Endothelial cell of umbilical vein (primary cell): ENCODE measurements at regions not wholly inside any gene's neighbourhood (a gene's known extent, or its start where the extent isn't known, plus 50 kb on each side); places are given as distances from the start of the nearest gene placed in this dataset.

Experiments
- BruUV-seq: library from RNA; stranded (reverse); fragments of 400-500 nt; replicated peaks from 2 replicates; lab custom pipeline; 2021; lab: Mats Ljungman, UMichigan
- CTCF ChIA-PET: fragments of 300-600, 350-600 bp; sonication (Branson Sonifier 250); formaldehyde crosslinking; loops from one replicate; lab custom pipeline; 2021; ENCODE audit warnings: antibody characterized with exemption, inconsistent platforms; lab: Charles Lee
- POLR2A ChIA-PET: fragments of 300-600, 350-600 bp; sonication (Branson Sonifier 250); formaldehyde crosslinking; loops from one replicate; lab custom pipeline; 2021; ENCODE audit warnings: antibody characterized with exemption, inconsistent platforms; lab: Charles Lee
- DNase-seq: peaks from one replicate; pipeline ENCODE4 v3.0.0-alpha.2; 2011; ENCODE audit warnings: low read depth, low spot score
- FAIRE-seq: peaks from 2 replicates; lab custom pipeline; 2011; peaks lifted over from hg19 to GRCh38; lab: Jason Lieb, UNC
- H2AFZ ChIP-seq: 2 replicates; pipeline ENCODE4 v1.6.0; 2012; ENCODE audit warnings: low read depth, low read length, control low read depth, inconsistent platforms
- H3K27ac ChIP-seq: 2 replicates; pipeline ENCODE4 v1.5.1; 2011; ENCODE audit warnings: low read depth, mild to moderate bottlenecking, control low read depth, low read length, moderate library complexity; ENCODE audit not compliant: insufficient read depth
- H3K27me3 ChIP-seq, 2 experiments: 2 replicates each; pipeline versions ENCODE4 v1.6.0 to v1.6.1; 2011; ENCODE audit warnings: low read length in 2 of 2, mixed read lengths in 1 of 2; ENCODE audit not compliant: control insufficient read depth in 2 of 2, insufficient read depth in 2 of 2
- H3K36me3 ChIP-seq, 2 experiments: 2 replicates in 1 of 2; 3 replicates in 1 of 2; pipeline ENCODE4 v1.5.1; 2011; ENCODE audit warnings: low read length in 2 of 2, mild to moderate bottlenecking in 1 of 2, moderate library complexity in 1 of 2; ENCODE audit not compliant: control insufficient read depth in 2 of 2, insufficient read depth in 2 of 2; ENCODE audit errors: extremely low read depth in 1 of 2
- H3K4me1 ChIP-seq: 3 replicates; pipeline ENCODE4 v1.5.1; 2011; ENCODE audit warnings: mild to moderate bottlenecking, low read length; ENCODE audit not compliant: control insufficient read depth, insufficient read depth; ENCODE audit errors: extremely low read depth
- H3K4me2 ChIP-seq: 2 replicates; pipeline ENCODE4 v1.6.1; 2011; ENCODE audit warnings: low read length, control low read depth, mixed read lengths; ENCODE audit not compliant: insufficient read depth
- H3K4me3 ChIP-seq, 3 experiments: fragments of 200-600 bp in 1 of 3; sonication (generic), shearing (Covaris generic) in 1 of 3; replicated peaks in 1 of 3; 2 replicates each; pipeline ENCODE4 v1.5.1; 2011 to 2016; ENCODE audit warnings: control low read depth in 3 of 3, low read length in 3 of 3, mild to moderate bottlenecking in 2 of 3, inconsistent platforms in 1 of 3, low read depth in 1 of 3, moderate library complexity in 1 of 3; ENCODE audit not compliant: insufficient read depth in 1 of 3
- H3K79me2 ChIP-seq: 2 replicates; pipeline ENCODE4 v1.6.0; 2012; ENCODE audit warnings: low read length, inconsistent platforms; ENCODE audit not compliant: control insufficient read depth, insufficient read depth
- H3K9ac ChIP-seq: replicated peaks from 2 replicates; pipeline ENCODE3; 2011; ENCODE audit warnings: low read length, control low read depth; ENCODE audit not compliant: insufficient read depth; ENCODE audit errors: extremely low read depth
- H3K9me1 ChIP-seq: replicated peaks from 3 replicates; pipeline ENCODE4 v1.6.0; 2011; ENCODE audit warnings: mild to moderate bottlenecking, low read length; ENCODE audit not compliant: control insufficient read depth, insufficient read depth; ENCODE audit errors: extremely low read depth
- H3K9me3 ChIP-seq: replicated peaks from 2 replicates; pipeline ENCODE4 v1.5.1; 2012; ENCODE audit warnings: low read length, inconsistent platforms; ENCODE audit not compliant: control insufficient read depth, insufficient read depth
- H4K20me1 ChIP-seq: replicated peaks from 2 replicates; pipeline ENCODE3; 2011; ENCODE audit warnings: mild to moderate bottlenecking, low read length; ENCODE audit not compliant: control insufficient read depth, insufficient read depth; ENCODE audit errors: extremely low read depth
- CTCF ChIP-seq, 2 donors: IDR thresholded peaks; 1 replicate in 1 of 2; 2 replicates in 1 of 2; pipeline ENCODE4 v1.5.1; 2011; ENCODE audit warnings: low read length in 2 of 2, mild to moderate bottlenecking in 2 of 2, moderate library complexity in 2 of 2, control low read depth in 1 of 2, inconsistent platforms in 1 of 2, low read depth in 1 of 2; ENCODE audit not compliant: insufficient read depth in 1 of 2; ENCODE audit errors: extremely low read depth in 1 of 2
- EZH2 ChIP-seq: IDR thresholded peaks from 2 replicates; pipeline ENCODE4 v1.6.1; 2012; ENCODE audit warnings: borderline replicate concordance, low read depth, mild to moderate bottlenecking, moderate library complexity, low read length, inconsistent platforms; ENCODE audit not compliant: severe bottlenecking
- FOS ChIP-seq: IDR thresholded peaks from 2 replicates; pipeline ENCODE4 v1.6.1; 2011; ENCODE audit warnings: mild to moderate bottlenecking, low read length, moderate library complexity, borderline replicate concordance; ENCODE audit not compliant: insufficient read depth
- GATA2 ChIP-seq: IDR thresholded peaks from 2 replicates; pipeline ENCODE4 v1.7.0; 2011; ENCODE audit warnings: low read depth, mild to moderate bottlenecking, moderate library complexity, mixed read lengths, low read length; ENCODE audit not compliant: insufficient read length, insufficient read depth
- JUN ChIP-seq: IDR thresholded peaks from 2 replicates; pipeline ENCODE4 v1.6.1; 2011; ENCODE audit warnings: borderline replicate concordance, low read depth; ENCODE audit not compliant: insufficient read length, insufficient read depth
- MYC ChIP-seq: IDR thresholded peaks from one replicate; pipeline ENCODE4 v1.6.1; 2011; ENCODE audit warnings: mild to moderate bottlenecking, low read depth, low read length
- POLR2A ChIP-seq: IDR thresholded peaks from 2 replicates; pipeline ENCODE4 v1.6.1; 2012; ENCODE audit warnings: low read depth, mild to moderate bottlenecking, control low read depth, low read length
- POLR2AphosphoS5 ChIP-seq: IDR thresholded peaks from 2 replicates; pipeline ENCODE4 v1.6.1; 2012; ENCODE audit warnings: low read depth, mild to moderate bottlenecking, control low read depth, low read length, moderate library complexity; ENCODE audit not compliant: insufficient read depth
- dilution Hi-C: fragments of 300-500 bp; cut with MboI; formaldehyde crosslinking; loops from one replicate; pipeline ENCODE4 v1.15.0; 2019; ENCODE audit warnings: low sequenced_read_pairs; ENCODE audit not compliant: extremely low pct_ligation_motif_present
- intact Hi-C: fragments of 100-400 bp; cut with micrococcal nuclease; formaldehyde crosslinking; loops from one replicate; pipeline ENCODE4 v1.10.0; 2022
- TF ChIP-seq, protein P1 (sequence below): IDR thresholded peaks from 2 replicates; pipeline ENCODE4 v1.6.1; 2011; ENCODE audit not compliant: insufficient read depth, insufficient read length

GRCh38 chr11:27938011-27938410, 169.9 kb downstream of the KIF18A start:
- no peaks in the 10 kb centered on the region for H4K20me1 ChIP-seq
- H3K4me3 ChIP-seq, result no peak overlapping the region
- H3K9me3 ChIP-seq, result no peaks in the 10 kb centered on the region
- no peaks in the 10 kb centered on the region for H3K36me3 ChIP-seq
- POLR2A ChIA-PET, result no interaction called here
- H3K27ac ChIP-seq, result no peak overlapping the region
- H3K79me2 ChIP-seq, result no peaks in the 10 kb centered on the region
- no peak overlapping the region for H3K4me2 ChIP-seq
- CTCF ChIA-PET, result interaction anchor here (1.4 kb wide), 1 partner anchor 12 kb away, joined by 3 read pairs; no protein-coding TSS in a partner anchor
- DNase-seq, result no peak
- H2AFZ ChIP-seq, result no peak overlapping the region
- TF ChIP-seq FOS (no peak), CTCF (IDR thresholded peaks at IDR 0.05; ENCODE audit: extremely low read depth in 1 of 2, insufficient read depth in 1 of 2, low read depth in 1 of 2, low read length in 2 of 2) (no peak), MYC (no peak), EZH2 (no peak), POLR2AphosphoS5 (no peak), POLR2A (no peak), GATA2 (no peak), JUN (no peak)
- TF ChIP-seq, protein P1, sequence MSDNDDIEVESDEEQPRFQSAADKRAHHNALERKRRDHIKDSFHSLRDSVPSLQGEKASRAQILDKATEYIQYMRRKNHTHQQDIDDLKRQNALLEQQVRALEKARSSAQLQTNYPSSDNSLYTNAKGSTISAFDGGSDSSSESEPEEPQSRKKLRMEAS, result no peak
- intact Hi-C loops, result no loop called here
- no peaks in the 10 kb centered on the region for H3K27me3 ChIP-seq
- dilution Hi-C loops, result no loop called here
- no peak overlapping the region for H3K9ac ChIP-seq
- peaks cover 18% of the 10 kb centered on the region for H3K4me1 ChIP-seq
- no peaks in the 10 kb centered on the region for H3K9me1 ChIP-seq
- FAIRE-seq, result no peak
- BruUV-seq, result no TSS peak
